Activated CD4-positive, alpha-beta memory T cell treated with anti-CD3 and anti-CD28 coated beads, Interleukin-2, amount 10 ng/mL, durations not matched to agents 7 days and 5 days (primary cell): ENCODE measurements at regions not wholly inside any gene's neighbourhood (a gene's known extent, or its start where the extent isn't known, plus 50 kb on each side); places are given as distances from the start of the nearest gene placed in this dataset.
"Not testable (repeated sequence)": the region's sequence is repeated elsewhere in the genome, so short reads cannot be mapped to it uniquely, and the experiment has no call there.

Experiments
- CTCF ChIA-PET: fragments of 350-600 bp; sonication (Branson Sonifier 250); formaldehyde crosslinking; loops from one replicate; lab custom pipeline; 2021; ENCODE audit warnings: antibody characterized with exemption, inconsistent platforms; lab: Charles Lee
- POLR2A ChIA-PET: fragments of 350-600 bp; sonication (Branson Sonifier 250); formaldehyde crosslinking; loops from one replicate; lab custom pipeline; 2021; ENCODE audit warnings: antibody characterized with exemption; lab: Charles Lee
- DNase-seq: peaks from one replicate; pipeline ENCODE4 v3.0.0-alpha.2; 2020
- H3K27ac Mint-ChIP-seq: one replicate; pipeline ENCODE4 v1.8.0; 2021; ENCODE audit warnings: mild to moderate bottlenecking, mixed read lengths
- H3K27me3 Mint-ChIP-seq: one replicate; pipeline ENCODE4 v1.8.0; 2021; ENCODE audit warnings: mixed read lengths
- H3K36me3 Mint-ChIP-seq: one replicate; pipeline ENCODE4 v1.8.0; 2021; ENCODE audit warnings: low read depth, mixed read lengths
- H3K4me1 Mint-ChIP-seq: one replicate; pipeline ENCODE4 v1.8.0; 2021; ENCODE audit warnings: mixed read lengths
- H3K4me3 Mint-ChIP-seq: one replicate; pipeline ENCODE4 v1.8.0; 2021; ENCODE audit warnings: mild to moderate bottlenecking, mixed read lengths
- H3K9me3 Mint-ChIP-seq: one replicate; pipeline ENCODE4 v1.8.0; 2021; ENCODE audit warnings: mixed read lengths

- H3K4me3 Mint-ChIP-seq, H3K36me3 Mint-ChIP-seq, H3K27ac Mint-ChIP-seq, H3K27me3 Mint-ChIP-seq, DNase-seq, H3K4me1 Mint-ChIP-seq, H3K9me3 Mint-ChIP-seq, CTCF ChIA-PET, POLR2A ChIA-PET: not testable (repeated sequence)
Measured at GRCh38 chr11:89590008-89590632, 98.9 kb upstream of the NOX4 start.

GRCh38 chr11:89601263-89601662 lies 108.8 kb upstream of the TRIM77 start:
- POLR2A ChIA-PET, H3K9me3 Mint-ChIP-seq, DNase-seq, CTCF ChIA-PET, H3K36me3 Mint-ChIP-seq, H3K27ac Mint-ChIP-seq, H3K4me3 Mint-ChIP-seq, H3K27me3 Mint-ChIP-seq, H3K4me1 Mint-ChIP-seq: not testable (repeated sequence)

DNA sequence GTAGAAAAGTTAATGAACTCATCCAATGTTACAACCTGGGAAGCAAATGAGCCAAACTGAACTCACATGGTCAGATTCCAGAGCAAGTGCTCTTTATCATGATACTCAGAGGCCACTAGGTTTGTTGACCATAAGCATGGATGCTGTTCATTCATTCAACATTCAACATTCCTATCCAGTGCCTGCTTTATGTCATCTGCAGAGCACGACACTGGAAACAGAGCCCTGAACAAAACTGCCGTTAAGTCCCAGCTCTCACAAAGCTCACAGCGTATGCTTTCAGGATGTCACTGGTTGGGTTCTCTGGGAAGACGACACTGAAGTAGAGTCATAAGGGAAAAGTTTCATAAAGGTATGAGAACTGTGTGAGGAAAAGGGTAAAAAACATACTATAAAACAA lies 105.8 kb upstream of the TRIM77 start:
- no peak overlapping the region for H3K4me3 Mint-ChIP-seq
- ChIA-PET POLR2A (no interaction called here), CTCF (no interaction called here)
- H3K27me3 Mint-ChIP-seq: no peaks in the 10 kb centered on the region
- no peak overlapping the region for H3K27ac Mint-ChIP-seq
- H3K4me1 Mint-ChIP-seq: peaks cover 3% of the 10 kb centered on the region
- H3K36me3 Mint-ChIP-seq: no peaks in the 10 kb centered on the region
- peaks cover 2% of the 10 kb centered on the region for H3K9me3 Mint-ChIP-seq
- DNase-seq: no peak

GRCh38 chr11:89606845-89607244 lies 103.3 kb upstream of the TRIM77 start:
- H3K9me3 Mint-ChIP-seq, H3K4me1 Mint-ChIP-seq, H3K36me3 Mint-ChIP-seq, H3K27me3 Mint-ChIP-seq, CTCF ChIA-PET, DNase-seq, H3K4me3 Mint-ChIP-seq, POLR2A ChIA-PET, H3K27ac Mint-ChIP-seq: not testable (repeated sequence)

GRCh38 chr11:89607497-89607896 lies 102.6 kb upstream of the TRIM77 start:
- DNase-seq, POLR2A ChIA-PET, H3K27ac Mint-ChIP-seq, CTCF ChIA-PET, H3K4me3 Mint-ChIP-seq, H3K36me3 Mint-ChIP-seq, H3K27me3 Mint-ChIP-seq, H3K4me1 Mint-ChIP-seq, H3K9me3 Mint-ChIP-seq: not testable (repeated sequence)

DNA sequence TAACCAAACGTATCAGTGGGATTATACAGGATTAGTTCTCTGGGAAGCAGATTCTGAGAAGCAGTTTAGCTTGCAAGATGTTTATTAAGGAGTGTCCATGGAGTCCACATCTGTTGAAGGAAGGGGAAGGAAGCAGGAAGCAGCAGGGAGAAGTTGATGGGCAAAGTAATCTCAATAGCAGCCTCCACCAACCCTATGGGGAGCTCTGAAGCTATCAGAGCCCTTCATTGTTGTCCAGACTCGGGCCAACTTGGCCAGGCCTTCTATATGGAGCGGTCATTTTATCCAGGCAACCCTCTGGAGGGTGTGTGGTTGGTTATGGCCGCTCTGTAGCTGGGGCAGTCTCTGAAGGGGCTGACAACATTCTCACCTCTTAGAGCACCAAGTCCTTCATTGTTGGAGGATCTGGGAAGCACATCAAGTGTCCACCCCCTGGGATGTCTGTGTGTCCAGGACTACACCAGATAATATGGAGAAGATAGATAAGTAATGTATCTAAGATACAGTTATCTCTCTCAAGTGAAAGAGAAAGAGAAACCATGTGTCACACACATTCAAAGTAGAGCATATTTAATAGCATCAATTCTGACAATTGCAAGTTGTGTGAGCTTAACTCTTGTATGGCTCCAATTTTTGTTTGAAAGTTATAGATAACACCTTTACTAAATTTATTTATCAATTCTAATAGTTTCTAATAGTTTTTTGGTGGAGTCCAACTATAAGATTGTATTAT lies 101.7 kb upstream of the TRIM77 start:
- Mint-ChIP-seq H3K9me3 (no peaks in the 10 kb centered on the region), H3K4me1 (peaks cover 3% of the 10 kb centered on the region), H3K36me3 (no peaks in the 10 kb centered on the region), H3K4me3 (no peak overlapping the region), H3K27me3 (no peaks in the 10 kb centered on the region), H3K27ac (no peak overlapping the region)
- ChIA-PET CTCF (no interaction called here), POLR2A (no interaction called here)
- DNase-seq: no peak

- CTCF ChIA-PET: no interaction called here
- H3K4me3 Mint-ChIP-seq: no peak overlapping the region
- POLR2A ChIA-PET: no interaction called here
- no peaks in the 10 kb centered on the region for H3K27me3 Mint-ChIP-seq
- DNase-seq: no peak
- H3K27ac Mint-ChIP-seq: no peak overlapping the region
- no peaks in the 10 kb centered on the region for H3K9me3 Mint-ChIP-seq
- H3K4me1 Mint-ChIP-seq: no peaks in the 10 kb centered on the region
- no peaks in the 10 kb centered on the region for H3K36me3 Mint-ChIP-seq
Measured at GRCh38 chr11:89612096-89612495, 98.0 kb upstream of the TRIM77 start.

DNA sequence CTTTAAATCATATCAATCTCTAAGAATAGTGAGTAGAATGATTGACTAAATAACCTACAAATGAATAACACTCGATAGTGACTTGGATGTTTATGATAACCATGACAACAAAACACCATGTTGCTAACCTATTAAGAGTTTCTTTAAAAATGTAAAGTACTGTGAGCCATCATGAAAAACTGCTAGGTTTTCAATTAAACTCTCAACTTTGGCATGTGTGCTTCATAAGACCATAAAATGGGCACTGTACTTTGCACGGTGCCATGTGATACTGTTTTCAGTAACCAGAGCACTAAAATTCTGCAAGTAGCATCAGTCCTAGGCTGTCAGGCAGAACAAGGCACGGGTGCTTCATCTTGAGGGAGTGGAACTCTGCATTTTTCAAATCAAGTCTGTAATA lies 96.2 kb upstream of the TRIM77 start:
- Mint-ChIP-seq H3K4me3 (no peak overlapping the region), H3K9me3 (no peaks in the 10 kb centered on the region), H3K27ac (no peak overlapping the region), H3K4me1 (no peaks in the 10 kb centered on the region), H3K36me3 (no peaks in the 10 kb centered on the region), H3K27me3 (no peaks in the 10 kb centered on the region)
- POLR2A ChIA-PET: no interaction called here
- no peak for DNase-seq
- CTCF ChIA-PET: no interaction called here

DNA sequence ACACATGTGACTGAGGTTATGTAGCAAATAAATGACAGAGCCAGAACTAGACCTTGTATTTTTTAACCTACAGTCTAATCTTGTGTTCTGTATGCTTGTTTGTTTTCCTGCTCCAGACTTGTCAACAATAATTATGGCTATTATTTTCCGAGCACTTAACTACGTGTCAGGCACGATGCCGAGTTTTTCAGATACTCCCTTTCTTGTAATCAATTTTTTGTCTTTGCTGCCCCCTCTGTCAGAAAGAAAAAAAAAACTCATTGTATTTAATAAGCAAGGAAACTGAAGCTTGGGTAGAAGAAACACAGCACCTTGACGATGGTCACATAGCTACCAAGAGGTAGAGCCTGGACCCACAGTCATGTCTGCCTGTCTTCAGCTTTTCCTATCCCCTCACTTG lies 95.7 kb upstream of the TRIM77 start:
- H3K4me1 Mint-ChIP-seq, H3K36me3 Mint-ChIP-seq, POLR2A ChIA-PET, H3K4me3 Mint-ChIP-seq, H3K9me3 Mint-ChIP-seq, DNase-seq, H3K27me3 Mint-ChIP-seq, H3K27ac Mint-ChIP-seq, CTCF ChIA-PET: not testable (repeated sequence)

- H3K9me3 Mint-ChIP-seq, POLR2A ChIA-PET, CTCF ChIA-PET, H3K27me3 Mint-ChIP-seq, H3K27ac Mint-ChIP-seq, H3K4me1 Mint-ChIP-seq, H3K36me3 Mint-ChIP-seq, DNase-seq, H3K4me3 Mint-ChIP-seq: not testable (repeated sequence)
Measured at GRCh38 chr11:89615642-89616041, 94.5 kb upstream of the TRIM77 start.

GRCh38 chr11:89616161-89616560 lies 93.9 kb upstream of the TRIM77 start:
- CTCF ChIA-PET, H3K27me3 Mint-ChIP-seq, H3K27ac Mint-ChIP-seq, H3K4me1 Mint-ChIP-seq, H3K4me3 Mint-ChIP-seq, H3K36me3 Mint-ChIP-seq, DNase-seq, H3K9me3 Mint-ChIP-seq, POLR2A ChIA-PET: not testable (repeated sequence)

DNA sequence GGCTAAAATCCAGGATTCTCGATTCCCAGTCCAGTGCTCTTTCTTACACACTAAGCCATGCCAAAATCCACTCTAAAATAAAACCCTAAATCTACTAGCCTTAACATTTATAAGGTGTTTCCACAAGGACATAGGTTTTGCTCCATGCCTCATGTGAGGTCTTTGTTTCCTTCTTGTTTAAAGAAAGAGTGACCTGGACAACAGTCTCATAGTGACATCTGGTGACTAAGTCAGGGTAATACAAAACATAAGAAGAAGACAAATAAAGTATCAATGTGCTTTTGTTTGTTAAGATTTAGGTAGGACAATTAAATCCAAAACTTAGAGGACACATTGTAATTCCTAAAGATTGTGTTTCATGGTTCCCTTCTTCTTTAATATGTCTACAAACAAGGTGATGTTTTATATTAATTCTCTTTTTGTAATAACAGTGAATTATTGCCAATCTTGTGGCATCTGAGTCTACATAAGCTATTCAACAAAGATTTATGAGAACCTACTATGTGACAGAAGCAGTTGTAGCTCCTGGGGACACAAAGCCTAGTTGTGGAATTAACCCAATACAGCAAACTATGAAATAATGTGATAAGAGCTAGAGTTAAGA lies 93.0 kb upstream of the TRIM77 start:
- H3K4me1 Mint-ChIP-seq, H3K36me3 Mint-ChIP-seq, H3K9me3 Mint-ChIP-seq, H3K4me3 Mint-ChIP-seq, H3K27me3 Mint-ChIP-seq, DNase-seq, POLR2A ChIA-PET, H3K27ac Mint-ChIP-seq, CTCF ChIA-PET: not testable (repeated sequence)

DNA sequence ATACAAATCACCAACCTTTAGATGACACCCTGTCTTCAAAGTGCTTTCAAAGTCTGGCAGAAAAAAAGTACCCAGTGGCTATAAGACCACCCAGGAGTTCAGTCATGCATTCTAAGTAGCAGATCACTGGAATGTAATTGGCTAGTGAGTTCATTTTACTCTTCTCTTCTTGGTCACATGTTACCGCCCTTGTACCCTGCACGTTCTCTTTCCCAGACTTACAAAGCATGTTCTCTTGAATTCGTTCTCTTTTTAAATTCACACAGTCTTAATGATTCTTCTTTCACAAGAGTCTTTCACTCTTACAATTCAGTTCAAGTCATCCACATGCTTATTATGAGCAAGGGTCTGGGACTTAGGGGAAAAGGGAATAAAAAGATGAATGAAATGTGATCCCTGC lies 89.4 kb upstream of the TRIM77 start:
- POLR2A ChIA-PET, H3K36me3 Mint-ChIP-seq, DNase-seq: not testable (repeated sequence)

GRCh38 chr11:89625171-89625570 lies 84.9 kb upstream of the TRIM77 start:
- H3K27ac Mint-ChIP-seq: no peak overlapping the region
- CTCF ChIA-PET: no interaction called here
- POLR2A ChIA-PET: no interaction called here

More for the DNA sequence above, 89.4 kb upstream of the TRIM77 start:
- H3K27ac Mint-ChIP-seq, H3K27me3 Mint-ChIP-seq, H3K9me3 Mint-ChIP-seq, H3K4me1 Mint-ChIP-seq, H3K4me3 Mint-ChIP-seq, CTCF ChIA-PET: not testable (repeated sequence)

More at GRCh38 chr11:89625171-89625570, 84.9 kb upstream of the TRIM77 start:
- no peaks in the 10 kb centered on the region for H3K27me3 Mint-ChIP-seq
- no peaks in the 10 kb centered on the region for H3K9me3 Mint-ChIP-seq
- no peak for DNase-seq
- no peak overlapping the region for H3K4me3 Mint-ChIP-seq
- no peaks in the 10 kb centered on the region for H3K36me3 Mint-ChIP-seq
- H3K4me1 Mint-ChIP-seq: no peaks in the 10 kb centered on the region
